Right lung (tissue), 2 donors: ENCODE measurements at regions not wholly inside any gene's neighbourhood (a gene's known extent, or its start where the extent isn't known, plus 50 kb on each side); places are given as distances from the start of the nearest gene placed in this dataset.
"Not testable (repeated sequence)": the region's sequence is repeated elsewhere in the genome, so short reads cannot be mapped to it uniquely, and the experiment has no call there.

Source experiments
- DNase-seq, 2 donors: peaks; one replicate each; pipeline ENCODE4 v3.0.0-alpha.2; 2013

DNA sequence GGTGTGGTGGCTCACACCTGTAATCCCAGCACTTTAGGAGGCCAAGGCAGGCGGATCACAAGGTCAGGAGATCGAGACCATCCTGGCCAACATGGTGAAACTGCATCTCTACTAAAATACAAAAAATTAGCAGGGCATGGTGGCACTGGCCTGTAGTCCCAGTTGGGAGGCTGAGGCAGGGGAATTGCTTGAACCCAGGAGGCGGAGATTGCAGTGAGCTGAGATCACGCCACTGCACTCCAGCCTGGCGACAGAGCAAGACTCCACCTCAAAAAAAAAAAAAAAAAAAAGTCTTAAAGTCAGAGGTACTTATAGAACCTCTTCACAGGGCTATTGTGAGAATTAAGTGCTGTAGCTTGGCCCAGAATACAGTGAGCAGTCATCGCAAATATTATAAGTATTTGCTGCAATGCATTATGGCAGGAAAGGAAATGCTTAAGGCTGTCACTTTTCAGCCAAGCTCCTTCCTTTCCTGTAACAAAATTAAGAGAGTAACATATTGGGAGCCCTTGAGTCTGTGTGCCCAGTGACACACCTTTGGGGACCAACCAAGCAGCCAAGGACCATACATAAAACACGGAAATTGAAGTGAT, 110.9 kb upstream of the HAND1 start:
- not testable (repeated sequence) for DNase-seq

DNA sequence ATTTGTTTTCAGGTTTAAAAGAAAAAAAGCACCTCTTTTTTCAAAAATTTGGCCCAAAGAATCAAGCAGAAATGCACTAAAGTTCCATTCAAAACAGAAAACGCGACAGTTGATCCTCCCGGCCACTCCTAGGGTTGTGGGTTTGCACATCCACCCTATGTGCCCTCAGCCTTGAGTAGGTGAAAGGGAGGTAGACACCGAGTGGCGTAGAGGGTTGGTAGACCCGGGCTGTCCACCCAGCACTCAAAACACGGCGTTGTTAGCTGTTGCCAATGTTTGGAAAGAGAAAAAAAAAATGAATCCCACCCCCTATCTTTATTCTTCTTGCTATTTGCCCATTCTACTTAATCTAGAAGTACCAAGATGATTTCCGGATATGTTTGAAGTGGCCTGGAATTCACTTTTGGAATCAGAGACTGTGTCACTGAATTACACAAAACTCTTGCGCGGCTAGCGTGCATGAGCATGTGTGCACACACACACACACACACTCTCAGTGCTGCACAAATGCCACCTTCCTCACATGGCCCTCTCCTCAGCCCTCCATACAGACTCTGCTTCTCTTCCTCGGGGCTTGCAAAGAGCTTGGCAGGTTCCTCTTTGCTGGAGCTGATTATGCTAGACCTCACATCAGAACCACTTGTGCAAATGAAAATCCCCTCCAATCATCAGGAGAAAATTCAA, 110.2 kb upstream of the HAND1 start:
- DNase-seq = no peak

DNA sequence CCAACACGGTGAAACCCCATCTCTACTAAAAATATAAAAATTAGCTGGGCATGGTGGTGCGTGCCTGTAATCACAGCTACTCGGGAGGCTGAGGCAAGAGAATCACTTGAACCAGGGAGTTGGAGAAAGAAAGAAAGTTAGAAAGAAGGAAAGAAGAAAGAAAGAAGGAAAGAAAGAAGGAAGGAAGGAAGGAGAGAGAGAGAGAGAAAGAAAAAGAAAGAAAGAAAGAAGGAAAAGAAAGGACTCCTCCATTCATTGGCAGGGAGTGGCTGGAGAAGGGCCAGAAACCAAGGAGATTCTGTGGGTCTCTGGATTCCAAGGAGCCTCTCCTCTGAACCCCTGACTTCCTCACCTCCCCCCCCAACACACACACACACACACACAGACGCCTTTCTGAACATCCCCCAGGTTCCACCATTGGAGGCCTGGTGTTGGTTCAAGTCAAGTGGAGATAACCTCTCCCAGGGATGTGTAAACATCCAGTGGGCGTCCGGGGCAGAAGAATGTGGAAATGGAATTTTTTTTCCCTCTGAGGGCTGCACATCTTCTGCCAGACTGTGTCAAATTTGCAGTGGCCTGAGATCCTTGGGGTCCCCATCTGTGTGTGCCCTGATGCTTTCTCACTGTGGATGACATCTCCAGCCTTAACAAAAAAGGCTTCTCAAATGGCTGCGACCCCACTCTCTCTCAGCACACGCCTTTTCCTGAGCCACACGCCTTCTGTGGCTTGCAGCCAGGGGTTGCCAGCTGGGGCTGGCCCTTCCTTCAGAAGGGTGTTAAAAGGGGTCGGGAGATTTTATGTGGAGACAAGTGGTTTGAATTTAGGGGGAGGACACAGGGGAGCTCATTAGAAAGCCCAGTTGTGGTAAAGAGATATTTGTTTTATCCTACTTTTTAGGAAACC, 109.3 kb upstream of the HAND1 start:
- no peak for DNase-seq

DNA sequence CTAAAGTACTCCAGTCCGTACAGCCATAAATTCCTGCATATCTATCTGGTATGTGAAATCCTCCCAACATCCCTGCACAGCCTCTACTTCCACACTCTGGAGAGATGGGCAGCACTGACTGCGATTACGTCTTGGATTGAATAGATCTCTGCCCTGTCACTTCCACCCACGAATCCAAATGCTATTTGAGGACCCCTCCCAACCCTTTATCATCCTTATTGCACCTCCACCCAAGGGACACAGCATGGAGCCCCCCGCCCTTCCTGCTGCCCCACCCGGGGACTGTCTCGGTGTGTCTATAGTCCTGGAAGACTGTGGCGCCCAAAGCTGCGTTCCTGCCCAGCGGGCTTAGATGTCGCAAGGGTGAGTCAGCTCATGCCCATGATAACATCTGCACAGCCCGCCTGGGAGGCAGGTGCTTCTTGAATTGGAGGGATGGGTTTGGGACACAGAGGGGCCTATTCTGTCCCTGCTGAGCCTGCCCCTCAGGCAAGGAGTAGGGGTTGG, 105.7 kb upstream of the HAND1 start:
- no peak for DNase-seq

DNA sequence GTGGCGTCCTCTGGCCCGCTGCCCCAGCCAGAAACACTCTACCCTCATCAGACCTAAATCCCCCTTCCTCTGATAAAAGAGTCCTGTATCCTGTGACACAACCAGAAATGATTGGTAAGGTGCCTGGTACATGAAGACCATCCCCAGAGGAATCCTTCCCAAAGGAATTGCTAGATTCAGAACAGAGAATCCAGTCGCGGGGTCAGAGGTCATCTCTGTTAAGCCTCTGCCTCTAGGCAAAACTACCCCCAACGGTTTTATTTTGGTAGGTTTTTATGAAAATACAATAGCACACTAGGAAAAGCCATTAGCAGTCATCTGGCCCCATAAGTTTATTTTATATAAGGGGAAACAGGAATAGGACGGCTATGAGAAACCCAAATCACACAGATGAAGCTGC, 102.4 kb upstream of the HAND1 start:
- no peak for DNase-seq

DNA sequence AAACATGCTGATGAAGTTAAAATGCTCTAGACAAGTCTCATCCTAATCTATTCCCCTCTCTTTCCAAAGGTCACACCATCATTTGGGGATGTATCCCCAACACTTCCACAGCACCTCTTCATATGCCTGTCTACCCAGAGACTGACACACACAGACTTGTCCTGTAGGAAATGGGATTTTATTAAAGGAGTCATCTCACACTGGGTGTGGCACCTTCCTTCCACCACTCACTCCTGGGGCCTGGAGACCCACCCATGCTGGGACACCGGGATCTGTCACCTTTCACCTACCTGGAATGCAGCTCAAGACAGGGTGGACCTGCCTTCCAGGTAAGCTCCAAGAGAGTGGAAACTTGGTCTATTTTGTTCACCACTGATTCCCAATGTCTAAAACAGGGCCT, 99.4 kb upstream of the HAND1 start:
- no peak for DNase-seq

DNA sequence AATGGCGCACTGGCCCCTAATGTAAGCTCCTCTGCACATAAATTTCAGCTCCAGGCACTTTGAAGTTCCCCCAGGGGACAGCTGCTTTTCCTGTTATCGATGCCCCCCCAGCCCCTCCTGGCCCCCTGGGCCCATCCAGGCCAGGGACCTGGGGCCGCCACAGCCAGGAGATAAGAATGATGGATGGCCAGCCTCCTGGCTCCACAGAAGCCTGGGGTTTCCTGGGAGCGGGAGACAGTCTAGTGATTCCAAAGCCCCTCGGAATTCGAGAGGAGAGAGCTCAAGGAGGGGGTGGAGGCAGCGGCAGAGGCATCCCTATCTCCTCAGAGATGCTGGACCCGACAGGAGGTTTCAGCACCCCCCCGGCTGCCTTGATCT, 98.4 kb upstream of the HAND1 start:
- no peak for DNase-seq

DNA sequence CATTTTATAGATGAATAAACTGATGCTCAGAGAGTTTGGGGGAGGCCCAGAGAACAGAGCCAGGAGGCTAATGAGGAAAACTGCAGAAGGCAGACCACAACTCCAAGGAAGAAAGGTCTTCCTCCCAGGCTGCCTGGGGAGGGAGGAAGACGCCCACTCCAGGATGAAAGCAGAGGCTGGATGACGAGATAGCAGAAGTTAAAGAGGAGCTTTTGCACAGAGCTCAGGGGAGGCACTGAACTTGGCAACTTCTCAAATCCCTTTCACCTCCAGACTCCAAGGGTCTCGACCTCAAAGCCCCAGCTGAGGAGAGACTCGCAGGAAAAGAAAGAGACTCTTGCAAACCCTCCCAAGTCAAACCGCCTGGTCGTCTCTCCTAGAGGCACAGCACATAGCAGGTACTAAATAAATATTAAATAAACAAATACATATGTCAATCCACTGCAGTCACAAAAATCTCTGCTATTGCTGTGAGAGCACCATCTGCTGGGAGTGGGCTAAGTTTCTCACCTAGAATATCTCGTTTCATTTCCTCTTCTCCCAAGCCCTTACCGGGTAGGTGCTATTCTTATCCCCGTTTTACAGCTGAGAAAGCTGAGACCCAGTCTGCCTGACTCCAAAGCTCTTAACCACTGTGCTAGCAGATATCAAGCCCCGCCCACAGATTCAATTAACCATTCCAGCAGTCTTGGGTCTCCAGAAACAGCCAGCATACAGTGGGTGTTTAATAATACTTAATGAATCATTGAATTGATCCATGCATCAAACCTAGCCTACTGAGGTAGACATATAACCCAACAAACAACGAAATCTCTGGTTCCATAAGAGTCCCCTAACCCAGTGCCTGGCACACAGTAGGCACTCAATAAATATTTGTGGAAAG, 97.8 kb upstream of the HAND1 start:
- DNase-seq = no peak

DNA sequence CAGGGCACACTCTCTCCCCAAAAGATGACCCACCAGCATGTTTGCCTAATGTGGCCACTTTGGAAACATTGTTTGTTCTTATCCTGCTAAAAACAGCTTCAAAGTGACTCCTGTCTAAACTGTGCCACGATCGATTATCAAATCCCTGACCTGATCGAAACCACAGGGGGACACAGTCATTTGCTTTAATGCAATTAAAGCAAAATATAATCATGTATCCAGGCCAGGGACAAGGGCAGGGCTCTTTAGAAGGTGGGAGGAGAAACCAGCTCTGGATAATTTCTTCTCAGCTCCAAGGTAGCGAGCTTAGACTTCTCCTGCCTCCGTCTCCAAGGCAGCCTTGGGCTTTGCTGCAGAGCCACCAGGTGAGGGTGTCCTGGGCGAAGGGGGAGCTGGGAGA, 95.0 kb upstream of the HAND1 start:
- DNase-seq = no peak

DNA sequence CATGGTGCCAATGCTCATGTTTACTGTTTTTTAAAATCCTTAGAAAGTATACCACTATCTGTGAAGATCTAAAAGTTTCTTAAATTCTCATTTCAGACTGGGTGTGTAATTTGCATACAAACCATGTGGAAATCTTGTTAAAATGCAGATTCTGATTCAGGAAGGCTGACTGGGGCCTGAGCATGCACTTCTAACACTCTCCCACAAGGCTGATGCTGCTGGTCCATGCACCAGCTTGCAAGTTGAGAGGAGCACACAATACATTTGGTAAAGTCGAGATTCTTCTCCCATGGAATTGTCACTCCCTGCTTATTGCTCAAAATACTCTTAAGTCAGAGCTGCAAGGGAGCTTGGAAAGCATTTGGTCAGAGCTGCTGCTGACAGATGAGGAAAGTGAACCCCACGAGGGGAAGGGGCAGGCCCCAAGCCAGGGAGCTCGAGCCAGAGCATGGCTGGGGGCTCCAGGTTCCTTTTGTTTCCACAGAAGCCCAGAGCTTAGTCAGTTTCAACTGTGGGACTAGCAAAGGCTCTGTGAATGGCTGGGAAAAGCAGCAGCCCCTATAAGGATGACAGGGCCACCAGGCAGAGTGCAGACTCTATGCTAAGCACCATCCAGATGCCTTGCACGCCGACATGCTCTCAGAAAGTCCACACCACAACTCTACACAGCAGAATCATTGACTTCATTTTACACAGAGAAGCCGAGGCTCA, 93.5 kb upstream of the HAND1 start:
- no peak for DNase-seq

DNA sequence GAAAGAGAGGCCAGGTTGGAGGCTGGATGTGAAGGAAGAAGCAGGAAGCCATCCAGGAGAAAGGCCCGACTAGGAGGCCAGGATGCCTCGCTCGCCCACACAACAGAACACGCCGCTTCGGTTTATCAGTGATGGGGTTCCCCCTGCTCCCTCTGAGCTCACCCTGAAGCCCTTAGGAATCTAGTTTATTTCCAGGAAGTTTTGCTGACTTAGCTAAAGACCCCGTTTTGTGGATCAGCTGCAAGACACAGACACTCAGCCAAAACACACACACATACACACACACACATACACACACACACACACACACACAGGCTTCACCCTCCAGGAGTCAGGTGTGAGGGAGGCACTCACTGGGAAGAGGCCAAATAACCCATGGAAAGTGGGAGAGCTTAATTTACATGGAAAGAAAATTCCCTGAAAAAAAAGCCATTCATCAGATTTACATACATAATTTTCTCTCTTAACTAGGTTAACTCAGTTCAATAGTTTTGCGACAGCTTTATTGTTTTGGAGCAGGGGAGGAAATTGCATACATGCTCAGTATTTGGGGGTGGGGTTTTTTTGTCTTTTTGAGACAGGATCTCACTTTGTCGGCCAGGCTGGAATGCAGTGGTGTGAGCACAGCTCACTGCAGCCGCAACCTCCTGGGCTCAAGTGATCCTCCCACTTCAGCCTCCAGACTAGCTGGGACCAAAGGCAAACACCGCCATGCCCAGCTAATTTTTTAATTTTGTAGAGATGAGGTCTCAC, 92.7 kb upstream of the HAND1 start:
- no peak for DNase-seq

DNA sequence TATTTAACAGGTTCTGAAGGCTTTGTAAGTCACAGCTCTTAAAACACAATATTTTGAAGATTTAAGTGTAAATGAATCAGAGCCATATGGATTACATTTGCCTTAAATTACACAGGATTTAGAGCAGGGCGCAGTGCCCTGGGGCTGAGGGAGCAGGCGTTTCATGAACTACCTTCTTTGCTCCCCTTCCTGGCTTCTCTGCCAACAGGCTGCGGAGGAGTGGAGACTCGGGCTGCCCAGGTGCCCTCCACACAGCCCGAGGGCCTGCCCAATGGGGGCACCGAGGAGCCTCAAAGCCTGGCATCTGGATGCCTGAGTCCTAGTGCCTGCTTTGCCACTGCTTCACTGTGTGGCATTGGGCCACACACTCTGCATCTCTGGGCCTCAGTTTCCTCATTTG, 90.6 kb upstream of the HAND1 start:
- DNase-seq = no peak

DNA sequence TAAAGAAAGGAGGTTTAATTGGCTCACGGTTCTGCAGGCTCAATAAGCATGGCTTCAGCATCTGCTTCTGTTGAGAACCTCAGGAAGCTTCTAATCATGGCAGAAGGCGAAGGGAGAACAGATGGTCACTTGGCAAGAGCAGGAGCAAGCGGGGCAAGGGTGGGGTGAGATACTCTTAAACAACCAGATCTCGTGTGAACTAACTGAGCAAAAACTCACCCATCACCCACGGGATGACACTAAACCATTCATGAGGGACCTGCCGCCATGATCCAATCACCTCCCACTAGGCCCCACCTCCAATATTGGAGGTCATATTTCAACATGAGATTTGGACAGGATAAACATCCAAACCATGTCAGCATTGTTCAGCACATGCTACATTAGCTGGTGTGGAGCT, 89.1 kb upstream of the HAND1 start:
- DNase-seq = no peak

DNA sequence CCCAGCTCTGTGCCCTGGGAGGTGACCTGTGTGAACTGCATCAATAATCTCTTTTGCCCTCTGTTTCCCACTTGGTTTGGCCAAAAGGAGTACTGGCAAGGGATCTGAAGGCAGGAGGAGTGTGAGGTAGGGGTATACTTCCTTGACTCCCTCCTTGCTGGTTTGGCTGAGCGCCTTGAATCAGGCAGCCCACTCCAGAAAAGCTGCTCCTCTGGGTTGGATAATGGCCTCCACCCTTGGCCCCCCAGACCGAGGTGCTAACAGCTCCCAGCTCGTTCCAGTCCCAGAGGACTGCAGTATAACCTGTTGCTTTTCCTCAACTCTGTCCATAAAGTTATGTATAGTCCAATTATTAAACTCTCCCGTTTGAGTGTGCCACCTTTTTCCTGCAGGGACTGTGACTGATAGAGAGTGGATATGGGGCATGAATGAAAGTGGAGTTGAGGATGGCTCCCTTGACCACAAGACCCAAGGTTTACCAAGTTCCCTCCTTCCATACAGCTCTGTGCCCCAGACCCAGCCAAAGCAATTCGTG, 88.2 kb upstream of the HAND1 start:
- DNase-seq = no peak

DNA sequence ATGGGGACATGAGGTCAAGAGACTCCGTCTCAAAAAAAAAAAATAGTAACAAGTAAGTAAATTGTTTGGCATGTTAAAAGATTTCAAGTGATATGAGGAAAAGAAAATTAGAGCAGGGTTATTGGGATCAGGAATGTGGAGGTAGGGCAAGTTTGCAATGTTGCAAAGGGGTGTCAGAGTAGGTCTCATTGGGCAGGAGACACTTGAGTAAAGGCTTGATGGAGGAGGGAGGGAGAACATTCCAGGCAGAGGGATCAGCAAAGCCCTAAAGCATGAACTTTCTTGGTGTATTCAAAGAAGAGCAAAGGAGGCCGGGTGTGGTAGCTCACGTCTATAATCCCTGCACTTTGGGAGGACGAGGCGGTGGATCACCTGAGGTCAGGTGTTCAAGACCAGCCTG, 87.1 kb upstream of the HAND1 start:
- no peak for DNase-seq

DNA sequence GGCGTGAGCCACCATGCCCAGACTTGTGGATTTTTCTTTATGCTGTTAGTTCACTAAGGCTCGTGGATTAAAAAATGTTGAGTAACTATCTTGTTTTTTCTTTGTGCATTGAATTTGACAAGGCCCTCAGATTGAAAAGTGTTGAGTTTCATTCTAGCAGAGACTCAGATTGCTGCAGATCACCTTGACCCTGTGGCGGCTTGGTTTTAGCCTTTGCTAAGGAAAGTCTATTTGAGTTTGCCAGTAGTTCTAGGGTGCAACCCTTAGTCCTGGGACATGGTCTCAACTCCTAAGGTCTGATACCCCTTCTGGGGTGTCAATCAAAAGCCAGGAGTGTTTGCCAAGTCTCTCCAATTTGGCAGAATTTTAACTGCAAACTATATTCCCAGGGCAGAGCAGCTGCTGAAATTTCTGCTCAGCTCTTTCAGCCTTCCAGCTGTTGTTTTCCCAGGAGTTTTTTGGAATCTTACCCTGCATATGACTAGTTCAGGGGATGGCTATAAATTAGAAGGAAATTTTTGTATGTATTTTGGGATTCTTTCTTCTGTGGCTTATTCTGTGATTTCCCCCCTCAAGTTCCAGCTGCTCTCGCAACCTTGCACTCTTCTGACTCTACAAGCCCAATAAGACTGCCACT, 84.3 kb upstream of the HAND1 start:
- DNase-seq = no peak

DNA sequence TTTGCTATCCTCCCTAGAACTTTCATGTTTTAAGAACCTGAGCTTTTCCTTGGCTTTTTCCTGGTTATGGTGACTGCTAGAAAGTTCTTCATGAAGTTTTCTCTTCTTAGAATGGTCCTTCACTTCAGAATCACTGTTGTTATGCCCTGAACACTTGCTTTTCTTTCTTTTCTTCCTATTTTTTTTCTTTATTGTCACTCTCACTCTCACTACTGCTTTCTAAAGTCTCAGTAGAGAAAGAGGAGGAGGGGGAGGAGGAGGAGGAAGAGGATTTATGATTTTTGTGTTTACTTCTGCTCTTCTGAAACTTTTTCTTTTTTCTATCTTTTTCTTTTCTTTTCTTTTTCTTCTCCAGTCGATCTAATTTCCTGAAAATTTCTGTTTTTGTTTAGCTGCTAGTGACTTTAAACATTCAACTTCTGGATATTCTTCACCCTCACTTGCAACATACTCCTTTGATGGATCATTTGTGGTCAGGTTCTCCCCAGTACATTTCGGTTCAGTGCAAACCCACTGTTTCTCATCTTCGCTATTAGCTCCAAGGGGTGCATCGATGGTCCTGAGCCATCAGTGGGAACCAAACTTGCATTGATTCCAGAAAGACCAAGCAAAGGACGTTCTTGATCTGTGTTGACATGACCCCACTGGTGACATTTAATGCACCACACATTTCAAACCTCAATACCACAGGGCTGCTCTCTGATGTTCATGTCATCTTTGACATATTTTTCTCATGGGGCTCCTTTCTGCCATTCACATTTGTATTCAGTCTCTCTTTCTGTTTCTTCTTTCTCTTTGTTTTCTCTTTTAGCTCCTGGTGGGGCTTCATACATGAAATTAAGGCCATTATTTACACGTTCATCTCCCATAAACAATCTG, 81.6 kb upstream of the HAND1 start:
- DNase-seq = no peak

DNA sequence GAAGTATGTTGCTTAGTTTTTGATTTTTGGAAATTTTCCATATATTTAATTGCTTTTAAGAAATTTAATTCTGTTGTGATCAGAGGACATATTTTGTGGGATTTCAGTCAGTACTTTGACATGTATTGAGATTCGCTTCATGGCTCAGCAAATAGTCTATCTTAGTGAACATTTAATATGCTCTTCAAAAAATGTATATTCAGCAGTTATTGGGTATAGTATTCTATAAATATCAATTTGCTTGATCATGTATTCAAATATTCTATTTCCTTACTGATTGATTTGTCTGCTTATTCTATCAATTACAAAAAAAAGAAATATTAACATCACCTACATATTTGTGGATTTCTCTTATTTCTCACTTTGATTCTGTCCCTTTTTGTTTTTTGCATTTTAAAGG, 79.5 kb upstream of the HAND1 start:
- DNase-seq = no peak

DNA sequence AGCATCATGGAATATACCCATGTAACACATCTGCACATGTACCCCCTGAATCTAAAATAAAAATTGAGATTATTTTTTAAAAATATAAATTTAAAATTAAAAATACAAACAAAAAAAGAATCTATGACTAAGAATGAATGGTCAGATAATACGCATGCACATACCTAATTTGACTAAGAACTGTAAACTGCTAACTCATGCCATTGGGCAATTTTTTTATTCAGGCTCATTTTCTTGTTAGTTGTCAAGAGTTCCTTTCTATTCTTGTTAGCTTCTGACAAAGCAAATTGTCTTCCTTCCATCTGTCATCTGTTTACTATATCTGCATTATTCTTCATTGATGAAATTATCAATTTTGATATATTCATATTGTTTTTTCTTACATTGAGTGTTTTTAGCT, 69.5 kb upstream of the HAND1 start:
- DNase-seq = no peak
